Ascending aorta (tissue), 2 donors: ENCODE measurements at regions not wholly inside any gene's neighbourhood (a gene's known extent, or its start where the extent isn't known, plus 50 kb on each side); places are given as distances from the start of the nearest gene placed in this dataset.
"Not testable (repeated sequence)": the region's sequence is repeated elsewhere in the genome, so short reads cannot be mapped to it uniquely, and the experiment has no call there.

Experiments used
- DNase-seq, 2 donors: peaks; one replicate each; pipeline ENCODE4 v3.0.0-alpha.2; 2019; ENCODE audit warnings: low spot score in 2 of 2
- H3K27ac ChIP-seq, 2 donors: fragments of 200-600 bp; sonication (generic); one replicate each; pipeline ENCODE4 v1.5.1; 2016 to 2017; ENCODE audit warnings: mild to moderate bottlenecking in 1 of 2
- H3K27me3 ChIP-seq: fragments of 200-600 bp; sonication (generic); one replicate; pipeline ENCODE4 v1.5.1; 2017
- H3K36me3 ChIP-seq, 2 donors: fragments of 200-600 bp; sonication (generic); one replicate each; pipeline ENCODE4 v1.5.1; 2016
- H3K4me1 ChIP-seq, 2 donors: fragments of 200-600 bp; sonication (generic); one replicate each; pipeline ENCODE4 v1.5.1; 2016 to 2017; ENCODE audit warnings: mild to moderate bottlenecking in 1 of 2
- H3K4me3 ChIP-seq, 2 donors: fragments of 200-600 bp; sonication (generic); one replicate each; pipeline ENCODE4 v1.5.1; 2016 to 2017; ENCODE audit warnings: mild to moderate bottlenecking in 1 of 2
- H3K9me3 ChIP-seq, 2 donors: fragments of 200-600 bp; sonication (generic); one replicate each; pipeline ENCODE4 v1.5.1; 2016
- intact Hi-C: fragments of 100-400 bp; cut with DNase I; formaldehyde crosslinking; loops from one replicate; pipeline ENCODE4 v1.15.1; 2023
- TF ChIP-seq, protein P1 (sequence below), 3 experiments: fragments of 200-600 bp in 2 of 3; fragments of 450-650 bp in 1 of 3; sonication (generic) in 2 of 3; IDR thresholded peaks; one replicate each; pipeline ENCODE4 v1.5.1; 2016 to 2019; ENCODE audit warnings: antibody characterized with exemption in 3 of 3, mild to moderate bottlenecking in 1 of 3, moderate library complexity in 1 of 3

DNA sequence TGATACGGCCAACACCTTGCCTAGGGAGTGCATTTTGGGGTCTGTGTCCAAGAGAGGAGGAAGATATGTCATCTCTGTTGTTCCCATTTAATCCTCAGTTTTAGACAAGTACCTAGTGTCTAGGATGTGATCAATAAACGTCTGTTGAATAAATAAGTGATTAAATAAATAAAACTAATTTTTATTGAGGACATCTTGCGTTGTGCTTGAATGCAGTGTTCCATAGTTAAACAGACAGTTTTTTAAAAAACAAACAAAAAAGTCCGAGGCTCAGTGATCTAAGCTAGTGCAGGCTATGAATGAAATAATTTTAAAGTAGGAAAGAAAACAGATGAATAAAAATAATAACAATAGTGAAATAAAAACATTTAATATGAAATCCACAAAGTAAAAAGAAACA lies 283.0 kb upstream of the MAF start:
- intact Hi-C loops = no loop called here
- Histone ChIP-seq H3K9me3 (no peaks in the 10 kb centered on the region), H3K27me3 (no peaks in the 10 kb centered on the region), H3K4me1 (no peaks in the 10 kb centered on the region), H3K27ac (no peak overlapping the region), H3K4me3 (no peak overlapping the region), H3K36me3 (no peaks in the 10 kb centered on the region)
- TF ChIP-seq, protein P1, sequence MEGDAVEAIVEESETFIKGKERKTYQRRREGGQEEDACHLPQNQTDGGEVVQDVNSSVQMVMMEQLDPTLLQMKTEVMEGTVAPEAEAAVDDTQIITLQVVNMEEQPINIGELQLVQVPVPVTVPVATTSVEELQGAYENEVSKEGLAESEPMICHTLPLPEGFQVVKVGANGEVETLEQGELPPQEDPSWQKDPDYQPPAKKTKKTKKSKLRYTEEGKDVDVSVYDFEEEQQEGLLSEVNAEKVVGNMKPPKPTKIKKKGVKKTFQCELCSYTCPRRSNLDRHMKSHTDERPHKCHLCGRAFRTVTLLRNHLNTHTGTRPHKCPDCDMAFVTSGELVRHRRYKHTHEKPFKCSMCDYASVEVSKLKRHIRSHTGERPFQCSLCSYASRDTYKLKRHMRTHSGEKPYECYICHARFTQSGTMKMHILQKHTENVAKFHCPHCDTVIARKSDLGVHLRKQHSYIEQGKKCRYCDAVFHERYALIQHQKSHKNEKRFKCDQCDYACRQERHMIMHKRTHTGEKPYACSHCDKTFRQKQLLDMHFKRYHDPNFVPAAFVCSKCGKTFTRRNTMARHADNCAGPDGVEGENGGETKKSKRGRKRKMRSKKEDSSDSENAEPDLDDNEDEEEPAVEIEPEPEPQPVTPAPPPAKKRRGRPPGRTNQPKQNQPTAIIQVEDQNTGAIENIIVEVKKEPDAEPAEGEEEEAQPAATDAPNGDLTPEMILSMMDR (IDR thresholded peaks at IDR 0.05) = no peak
- no peak for DNase-seq

DNA sequence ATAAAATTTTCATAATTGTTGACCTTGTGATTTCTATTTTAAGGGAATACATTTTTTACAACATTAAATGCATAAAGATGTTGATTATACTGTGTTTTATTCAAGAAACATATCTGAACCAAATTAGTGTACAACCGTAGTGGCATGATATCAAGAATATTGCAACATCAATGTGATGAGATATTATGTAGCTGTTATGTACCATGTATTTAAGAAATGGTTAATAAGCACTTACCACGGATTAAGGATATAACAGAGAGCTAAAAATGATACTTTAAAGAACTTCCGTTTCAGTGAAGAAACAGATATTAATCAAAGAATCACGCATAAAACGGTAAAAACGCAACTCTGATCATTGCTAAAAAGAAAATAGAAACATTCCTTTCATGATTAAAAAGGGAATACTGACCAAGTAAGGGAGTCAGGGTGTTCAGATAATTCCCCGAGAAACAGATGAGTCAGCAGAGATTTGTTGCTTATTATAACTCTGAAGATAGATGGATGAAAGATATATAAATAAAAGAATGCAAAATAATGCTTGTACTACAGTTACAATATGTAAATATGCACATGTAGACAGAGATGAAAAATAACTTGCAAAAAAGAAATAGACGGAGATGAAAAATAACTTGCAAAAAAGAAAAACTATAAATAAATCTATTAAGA lies 281.9 kb upstream of the MAF start:
- intact Hi-C loops = no loop called here
- H3K36me3 ChIP-seq = no peaks in the 10 kb centered on the region
- no peak for DNase-seq
- TF ChIP-seq, protein P1 (IDR thresholded peaks at IDR 0.05) = no peak
- no peaks in the 10 kb centered on the region for H3K9me3 ChIP-seq
- no peak overlapping the region for H3K27ac ChIP-seq
- H3K27me3 ChIP-seq = no peaks in the 10 kb centered on the region
- H3K4me3 ChIP-seq = no peak overlapping the region
- H3K4me1 ChIP-seq = no peaks in the 10 kb centered on the region

DNA sequence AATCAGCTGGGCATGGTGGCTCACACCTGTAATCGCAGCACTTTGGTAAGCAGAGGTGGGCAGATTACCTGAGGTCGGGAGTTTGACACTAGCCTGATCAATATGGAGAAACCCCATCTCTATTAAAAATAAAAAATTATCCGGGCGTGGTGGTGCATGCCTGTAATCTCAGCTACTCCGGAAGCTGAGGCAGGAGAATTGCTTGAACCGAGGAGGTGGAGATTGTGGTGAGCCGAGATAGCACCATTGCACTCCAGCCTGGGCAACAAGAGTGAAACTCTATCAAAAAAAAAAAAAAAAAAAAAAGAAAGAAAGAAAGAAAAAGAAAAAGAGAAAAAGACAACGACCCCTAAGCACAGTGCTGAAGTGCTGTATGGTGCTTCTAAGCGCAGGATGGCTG lies 280.6 kb upstream of the MAF start:
- H3K4me3 ChIP-seq, intact Hi-C loops: not testable (repeated sequence)

DNA sequence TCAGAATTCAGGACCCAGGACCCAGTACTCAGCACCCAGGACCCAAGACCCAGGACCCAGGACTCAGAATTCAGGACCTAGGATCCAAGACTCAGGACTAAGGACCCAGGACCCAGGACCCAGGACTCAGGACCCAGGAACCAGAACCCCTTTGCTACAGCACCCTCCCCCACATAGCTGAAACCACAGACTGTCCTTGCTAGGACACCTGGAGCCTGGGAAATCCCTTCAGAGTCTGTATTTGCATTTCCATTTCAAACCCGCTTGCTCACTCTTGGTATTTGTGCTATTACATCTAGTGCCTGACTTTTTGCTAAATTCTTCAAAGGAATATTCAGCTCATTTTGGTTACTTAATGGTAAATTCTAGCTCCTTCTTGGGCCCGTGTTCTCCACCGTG lies 275.8 kb upstream of the MAF start:
- Histone ChIP-seq H3K27me3 (no peaks in the 10 kb centered on the region), H3K9me3 (no peaks in the 10 kb centered on the region), H3K36me3 (no peaks in the 10 kb centered on the region), H3K27ac (no peak overlapping the region), H3K4me3 (no peak overlapping the region), H3K4me1 (no peaks in the 10 kb centered on the region)
- no peak for DNase-seq
- intact Hi-C loops = no loop called here
- TF ChIP-seq, protein P1 (IDR thresholded peaks at IDR 0.05) = no peak

More for the DNA sequence above, 280.6 kb upstream of the MAF start:
- H3K9me3 ChIP-seq, H3K4me1 ChIP-seq, H3K27ac ChIP-seq, H3K27me3 ChIP-seq, H3K36me3 ChIP-seq, DNase-seq: not testable (repeated sequence)

DNA sequence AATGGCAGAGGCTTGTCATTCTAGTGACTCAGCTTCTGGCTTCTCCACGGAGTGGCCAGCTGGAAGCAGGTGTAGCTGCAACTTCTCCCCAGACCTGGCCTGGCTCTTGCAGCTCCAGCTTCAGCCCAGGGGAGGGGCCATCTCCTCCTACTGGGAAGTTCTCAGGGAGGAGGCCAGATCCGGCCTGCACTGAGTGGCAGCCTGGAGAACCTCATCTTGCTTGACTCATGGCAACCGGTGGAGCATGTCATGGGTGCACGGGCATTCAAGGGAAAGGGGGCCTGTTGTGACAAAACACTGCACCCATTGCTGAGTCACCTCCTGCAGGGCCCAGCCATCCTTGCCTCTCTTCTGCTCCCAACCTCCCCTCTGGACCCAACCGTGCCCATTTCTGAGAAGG lies 273.9 kb upstream of the MAF start:
- DNase-seq = no peak
- TF ChIP-seq, protein P1 (IDR thresholded peaks at IDR 0.05) = no peak
- no peak overlapping the region for H3K27ac ChIP-seq

DNA sequence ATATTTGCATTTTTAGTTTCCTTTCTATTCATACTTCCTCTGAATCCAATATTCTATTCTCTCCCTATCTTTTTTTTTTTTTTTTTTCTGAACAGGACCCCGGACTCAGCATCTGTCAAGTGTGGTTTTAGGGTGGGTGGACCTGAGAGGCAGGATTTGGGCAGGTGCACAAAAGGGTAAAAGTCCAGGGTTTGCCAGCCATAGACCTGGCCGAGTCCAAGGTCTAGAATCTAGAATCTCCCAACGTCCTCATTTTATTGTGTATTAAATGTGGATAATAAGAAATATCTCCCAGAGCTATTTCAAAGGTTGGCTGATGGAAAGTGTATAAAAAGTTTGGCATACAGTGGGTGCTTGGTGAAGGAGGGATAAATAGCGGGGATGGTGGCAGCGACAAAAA lies 273.3 kb upstream of the MAF start:
- DNase-seq = no peak
- Histone ChIP-seq H3K4me1 (no peaks in the 10 kb centered on the region), H3K27me3 (no peaks in the 10 kb centered on the region), H3K27ac (no peak overlapping the region), H3K36me3 (no peaks in the 10 kb centered on the region), H3K9me3 (no peaks in the 10 kb centered on the region), H3K4me3 (no peak overlapping the region)
- intact Hi-C loops = no loop called here
- TF ChIP-seq, protein P1 (IDR thresholded peaks at IDR 0.05) = no peak

More for the DNA sequence above, 273.9 kb upstream of the MAF start:
- Histone ChIP-seq H3K9me3 (no peaks in the 10 kb centered on the region), H3K4me3 (no peak overlapping the region), H3K4me1 (no peaks in the 10 kb centered on the region), H3K36me3 (no peaks in the 10 kb centered on the region), H3K27me3 (no peaks in the 10 kb centered on the region)
- intact Hi-C loops = no loop called here
